NCI-H2227 treated with DMSO at 0.1 percent for 48 hours (cell line): ENCODE measurements at regions not wholly inside any gene's neighbourhood (a gene's known extent, or its start where the extent isn't known, plus 50 kb on each side); places are given as distances from the start of the nearest gene placed in this dataset.
A peak's percentile ranks its signal among the peaks of the same experiment; 100 is the strongest.
"Not testable (repeated sequence)": the region's sequence is repeated elsewhere in the genome, so short reads cannot be mapped to it uniquely, and the experiment has no call there.

Experiments
- DNase-seq: peaks from one replicate; lab custom pipeline; 2025; lab: John Stamatoyannopoulos, UW

DNA sequence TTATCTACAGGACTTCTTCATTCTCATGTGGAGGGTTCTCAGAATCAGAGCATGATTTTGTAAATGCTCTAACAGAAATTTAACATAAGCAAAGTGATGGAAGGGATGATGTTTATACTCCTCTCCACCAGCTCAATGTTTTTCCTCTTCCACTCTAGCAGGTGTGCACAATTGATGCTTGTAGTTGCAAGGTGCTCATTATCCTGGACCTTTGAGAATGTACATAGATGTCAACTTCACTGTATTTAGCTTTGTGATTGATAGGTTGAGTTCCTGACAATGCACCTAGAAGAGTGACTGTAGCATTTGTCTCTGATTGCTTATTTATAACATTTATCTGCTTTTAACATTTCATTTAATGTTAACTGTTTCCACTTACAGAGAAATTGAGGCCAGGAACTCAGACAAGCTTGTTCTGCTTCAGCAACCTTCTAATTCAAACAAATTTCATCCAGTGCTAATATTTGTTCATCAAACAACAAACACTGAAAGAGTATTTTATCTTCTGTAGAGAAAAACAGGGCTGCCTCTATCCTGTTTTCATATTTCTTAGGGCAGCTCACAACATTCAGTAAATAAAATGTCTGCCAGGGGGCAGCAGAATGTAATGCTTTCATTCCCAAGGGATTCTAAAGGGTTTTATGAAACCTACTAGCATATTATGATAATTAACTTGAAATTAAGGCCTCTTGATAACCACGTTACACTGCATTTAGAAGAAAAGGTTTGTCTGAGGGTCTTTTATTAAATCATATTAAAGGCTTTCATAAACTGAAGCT lies 127.9 kb upstream of the NOL4 start:
- DNase-seq, result peak; percentile 95

- DNase-seq, result no peak
Observed at GRCh38 chr18:34354351-34354750, 129.6 kb upstream of the NOL4 start.

GRCh38 chr18:34357944-34358580 lies 133.3 kb upstream of the NOL4 start:
- DNase-seq, result no peak

DNA sequence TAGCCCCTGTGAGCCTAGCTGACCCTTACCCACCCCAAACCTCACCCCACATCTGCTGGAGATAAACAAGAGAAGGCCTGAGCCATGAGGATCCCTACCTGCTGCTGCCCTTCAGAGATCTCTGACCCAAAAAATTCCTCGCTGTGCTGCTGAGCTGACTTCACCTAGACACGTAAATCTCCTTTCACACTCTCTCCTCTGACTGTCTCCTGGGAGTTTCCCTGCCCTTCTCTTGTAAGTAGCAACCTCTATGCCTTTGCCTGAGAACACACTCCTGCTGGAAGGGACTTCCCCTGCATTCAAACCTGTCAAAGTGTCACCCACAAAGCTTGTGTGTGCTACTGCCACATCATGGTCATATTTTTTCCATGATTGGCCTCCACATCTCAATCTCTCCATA lies 134.2 kb upstream of the NOL4 start:
- DNase-seq, result no peak

GRCh38 chr18:34364699-34365098 lies 140.0 kb upstream of the NOL4 start:
- no peak for DNase-seq

- no peak for DNase-seq
Observed at GRCh38 chr18:34370704-34371395, 146.1 kb upstream of the NOL4 start.

DNA sequence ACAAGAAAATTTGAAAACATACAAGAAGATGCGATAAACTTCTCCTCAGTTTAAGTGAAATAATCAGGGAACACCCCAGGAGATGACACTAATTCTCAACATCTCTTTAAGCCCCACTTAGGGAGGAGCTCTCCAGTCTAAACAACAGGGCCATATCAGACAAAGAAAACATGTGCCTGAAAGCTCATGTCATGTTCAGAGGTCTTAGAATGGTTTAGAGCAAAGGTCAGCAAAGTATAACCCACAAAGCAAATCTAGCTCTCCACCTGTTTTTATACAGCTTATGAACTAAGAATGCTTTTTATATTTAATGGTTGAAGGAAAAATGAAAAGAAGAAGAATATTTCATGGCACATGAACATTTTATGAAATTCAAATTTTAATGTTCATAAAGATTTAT lies 155.6 kb upstream of the NOL4 start:
- DNase-seq, result no peak

GRCh38 chr18:34385311-34385710 lies 160.6 kb upstream of the NOL4 start:
- no peak for DNase-seq

DNA sequence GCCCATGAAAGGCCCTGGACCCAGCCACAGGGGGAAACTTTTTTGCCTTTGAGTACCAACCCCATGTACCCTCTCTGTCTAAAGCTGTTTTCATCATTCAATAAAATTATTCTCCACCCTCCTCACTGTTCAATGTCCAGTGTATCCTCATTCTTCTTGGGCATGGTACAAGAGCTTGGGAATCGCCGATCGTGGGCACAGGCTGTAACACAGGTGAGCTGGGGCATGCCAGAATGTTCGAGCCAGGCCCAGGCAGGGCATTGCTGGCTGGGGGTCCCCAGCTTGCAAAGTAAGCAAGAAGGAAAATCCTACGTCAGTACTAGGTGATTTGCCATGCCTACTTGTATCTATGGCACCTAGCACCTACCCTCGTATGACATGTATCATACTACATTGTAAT lies 162.1 kb upstream of the NOL4 start:
- DNase-seq, result no peak

GRCh38 chr18:34397286-34397896 lies 172.7 kb upstream of the NOL4 start:
- DNase-seq, result no peak

- DNase-seq, result no peak
Observed at GRCh38 chr18:34399892-34400291, 175.2 kb upstream of the NOL4 start.

GRCh38 chr18:34400834-34401233 lies 176.1 kb upstream of the NOL4 start:
- DNase-seq, result no peak

DNA sequence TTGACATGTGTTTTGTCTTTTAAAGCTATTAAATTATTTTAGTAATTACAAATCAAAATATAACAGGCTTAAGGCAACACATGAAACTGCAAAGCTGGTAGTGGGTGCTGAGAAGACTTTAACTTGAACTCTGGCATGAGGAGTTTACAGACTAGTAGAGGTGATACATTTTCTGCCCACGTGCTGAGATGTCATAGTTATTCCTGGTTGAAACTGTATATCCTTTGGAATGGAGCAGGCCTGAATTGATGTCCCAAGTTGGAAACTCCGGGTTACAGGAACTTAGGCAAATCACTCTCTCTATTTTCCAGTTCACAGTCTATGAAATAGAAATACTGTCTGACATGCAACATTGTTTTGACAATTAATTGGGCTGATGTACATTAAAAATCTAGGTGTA lies 177.1 kb upstream of the NOL4 start:
- no peak for DNase-seq

DNA sequence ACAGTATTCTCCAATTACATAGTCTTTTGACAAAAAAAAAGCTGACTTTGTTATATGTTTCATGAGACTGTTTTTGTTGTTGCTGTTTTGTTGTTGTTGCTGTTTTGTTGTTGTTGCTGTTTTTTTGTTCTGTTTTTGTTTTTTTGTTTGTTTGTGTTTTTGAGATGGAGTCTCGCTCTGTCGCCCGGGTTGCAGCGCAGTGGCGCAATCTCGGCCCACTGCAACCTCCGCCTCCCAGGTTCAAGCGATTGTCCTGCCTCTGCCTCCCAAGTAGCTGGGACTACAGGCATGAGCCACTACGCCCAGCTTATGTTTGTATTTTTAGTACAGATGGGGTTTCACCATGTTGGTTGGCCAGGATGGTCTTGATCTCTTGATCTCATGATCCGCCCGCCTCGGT lies 182.8 kb upstream of the NOL4 start:
- DNase-seq, result not testable (repeated sequence)

- DNase-seq, result no peak
Observed at GRCh38 chr18:34411952-34412351, 187.2 kb upstream of the NOL4 start.

DNA sequence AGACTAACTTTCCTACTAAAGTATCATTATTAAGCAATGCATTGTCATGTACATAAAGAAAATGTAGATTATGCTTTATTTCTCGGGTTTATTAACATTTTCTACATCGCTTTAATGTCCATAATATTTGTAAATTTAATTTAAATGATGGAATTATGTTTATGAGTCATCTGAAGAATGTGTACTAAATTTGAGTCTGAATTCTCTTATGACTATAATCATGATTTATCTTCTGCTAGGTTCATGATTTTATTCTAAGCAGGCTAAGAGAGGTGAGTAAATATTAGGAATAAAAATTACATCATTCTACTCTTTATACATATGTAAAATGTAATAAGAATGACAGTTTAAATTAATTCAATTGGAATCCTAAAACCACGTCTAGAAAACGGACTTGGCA lies 206.3 kb upstream of the NOL4 start:
- no peak for DNase-seq

DNA sequence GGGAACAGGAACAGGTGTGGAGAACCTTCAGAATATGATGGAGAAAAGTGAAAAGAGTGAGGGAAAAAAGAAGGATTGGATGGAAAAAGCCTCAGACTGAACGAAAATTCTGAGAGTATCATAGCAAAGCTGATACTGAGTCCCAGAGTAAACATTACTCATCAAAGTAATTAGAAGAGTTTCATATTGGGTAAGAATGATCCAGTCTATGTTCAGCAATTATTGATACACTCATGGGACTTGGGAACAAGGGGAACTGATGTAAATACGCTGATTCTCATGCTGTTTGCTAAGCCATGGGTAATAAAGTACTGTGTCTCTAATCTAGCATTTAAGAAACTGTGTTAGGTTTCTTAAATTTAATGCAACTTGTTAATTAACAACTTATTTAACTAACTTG lies 219.9 kb upstream of the NOL4 start:
- DNase-seq, result no peak

- no peak for DNase-seq
Observed at GRCh38 chr18:34448662-34449061, 223.9 kb upstream of the NOL4 start.

- no peak for DNase-seq
Observed at GRCh38 chr18:34457761-34458160, 233.0 kb upstream of the NOL4 start.

DNA sequence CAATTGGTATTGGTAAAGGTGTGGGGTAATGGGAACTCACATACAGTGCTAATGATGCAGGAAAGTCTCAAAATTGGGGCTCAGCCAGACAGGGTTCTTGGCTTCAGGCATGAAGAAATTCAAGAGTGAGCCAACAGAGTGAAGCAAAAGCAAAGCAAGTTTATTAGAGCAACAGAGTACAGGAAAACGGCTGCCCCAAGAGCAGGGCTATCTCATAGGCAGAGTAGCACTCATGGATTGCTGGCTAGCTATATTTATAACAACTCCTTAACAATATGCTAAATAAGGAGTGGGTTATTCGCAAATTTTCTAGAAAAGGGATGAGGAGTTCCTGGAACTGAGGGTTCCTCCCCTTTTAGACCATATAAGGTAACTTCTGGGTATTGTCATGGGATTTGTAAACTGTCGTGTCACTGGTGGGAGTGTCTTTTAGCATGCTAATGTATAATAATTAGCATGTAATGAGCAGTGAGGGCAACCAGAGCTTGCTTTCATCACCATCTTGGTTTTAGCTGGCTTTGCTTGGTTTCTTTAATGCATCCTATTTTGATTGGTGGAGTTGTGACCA lies 233.8 kb upstream of the NOL4 start:
- DNase-seq, result no peak

DNA sequence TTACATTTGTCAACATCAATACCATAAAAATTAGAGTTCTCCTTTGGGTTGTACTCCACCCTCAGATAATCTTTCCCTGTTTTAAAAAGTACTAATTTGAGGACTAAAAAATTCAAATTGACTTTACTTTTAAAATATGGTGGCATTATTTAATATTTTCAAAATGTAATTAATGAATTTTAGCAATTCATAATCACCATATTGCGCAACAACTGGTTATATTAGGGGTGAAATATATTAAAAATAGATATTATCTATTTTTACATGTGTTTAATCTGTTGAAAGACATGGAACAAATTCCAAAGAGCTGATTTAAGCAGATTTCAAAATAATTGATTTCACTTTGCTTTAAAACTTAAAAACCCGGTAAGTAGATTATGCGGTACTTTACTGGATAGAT lies 236.6 kb upstream of the NOL4 start:
- no peak for DNase-seq

DNA sequence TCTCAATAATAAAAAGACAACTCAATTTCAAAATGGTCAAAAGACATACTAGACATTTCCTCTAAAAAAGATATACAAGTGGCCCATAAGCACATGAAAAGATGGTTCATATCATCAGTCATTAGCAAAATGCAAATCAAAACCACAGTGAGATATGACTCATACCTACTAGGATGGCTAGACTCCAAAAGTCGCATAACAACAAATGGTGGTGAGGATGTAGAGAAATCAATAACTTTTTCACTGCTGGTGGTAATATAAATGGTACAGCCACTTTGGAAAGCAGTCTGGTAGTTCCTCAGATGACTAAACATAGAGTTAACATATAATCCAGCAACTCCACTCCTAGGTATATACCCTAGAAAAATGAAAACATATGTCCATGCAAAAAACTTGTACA lies 242.3 kb upstream of the NOL4 start:
- DNase-seq, result no peak
